ENCODE measurements at regions not wholly inside any gene's neighbourhood (a gene's known extent, or its start where the extent isn't known, plus 50 kb on each side); places are given as distances from the start of the nearest gene placed in this dataset.

- no peaks in the 10 kb centered on the region for H3K36me3 ChIP-seq (ENCODE audit: control insufficient read depth in 2 of 2, extremely low read depth in 1 of 2, insufficient read depth in 2 of 2, low read length in 2 of 2)
- dilution Hi-C loops (cut with MboI; ENCODE audit: extremely low pct_ligation_motif_present, low sequenced_read_pairs), result no loop called here
- no peaks in the 10 kb centered on the region for H3K27me3 ChIP-seq (ENCODE audit: control insufficient read depth, extremely low read depth, insufficient read depth, low read length)
- no peaks in the 10 kb centered on the region for H4K20me1 ChIP-seq (ENCODE audit: control insufficient read depth, extremely low read depth, insufficient read depth, low read length)
- TF ChIP-seq CTCF (optimal IDR thresholded peaks at IDR 0.05 in 1 of 3, IDR thresholded peaks at IDR 0.05 in 1 of 3, conservative IDR thresholded peaks at IDR 0.05 in 1 of 3; ENCODE audit: extremely low read depth in 1 of 3, insufficient read depth in 2 of 3, low read length in 3 of 3) (no peak), EZH2 (IDR thresholded peaks at IDR 0.05; ENCODE audit: low read length) (no peak)
- no peaks in the 10 kb centered on the region for H3K9me1 ChIP-seq (ENCODE audit: control insufficient read depth, extremely low read depth, insufficient read depth, low read length)
- no peak overlapping the region for H3K4me2 ChIP-seq (ENCODE audit: control insufficient read depth, extremely low read depth, insufficient read depth, low read depth, low read length)
- H3K79me2 ChIP-seq (ENCODE audit: control insufficient read depth, insufficient read depth, low read length), result no peaks in the 10 kb centered on the region
- no peak overlapping the region for H3K4me3 ChIP-seq (ENCODE audit: control insufficient read depth in 2 of 3, extremely low read depth in 1 of 3, insufficient read depth in 2 of 3, low read depth in 1 of 3, low read length in 3 of 3)
- no peaks in the 10 kb centered on the region for H3K9me3 ChIP-seq (ENCODE audit: control insufficient read depth, low read depth, low read length)
- no peaks in the 10 kb centered on the region for H3K4me1 ChIP-seq (ENCODE audit: control insufficient read depth, extremely low read depth, insufficient read depth, low read length)
- no peak for FAIRE-seq
- no peak overlapping the region for H3K27ac ChIP-seq (ENCODE audit: control insufficient read depth, insufficient read depth, low read length)
- no peak overlapping the region for H3K9ac ChIP-seq (ENCODE audit: control insufficient read depth, extremely low read depth, insufficient read depth, low read length)
- no peak for DNase-seq (ENCODE audit: low read depth, low spot score)
- no peak overlapping the region for H2AFZ ChIP-seq (ENCODE audit: control insufficient read depth, low read length)
These were observed 543.5 kb downstream of the PDHA2 start for GRCh38 chr4:96383349-96383748.

GRCh38 chr4:96389770-96390169 is 549.9 kb downstream of the PDHA2 start:
- no peaks in the 10 kb centered on the region for H4K20me1 ChIP-seq (ENCODE audit: control insufficient read depth, extremely low read depth, insufficient read depth, low read length)
- H3K27me3 ChIP-seq (ENCODE audit: control insufficient read depth, extremely low read depth, insufficient read depth, low read length), result no peaks in the 10 kb centered on the region
- H3K9ac ChIP-seq (ENCODE audit: control insufficient read depth, extremely low read depth, insufficient read depth, low read length), result no peak overlapping the region
- no peak for FAIRE-seq
- no peak for DNase-seq (ENCODE audit: low read depth, low spot score)
- H3K4me3 ChIP-seq (ENCODE audit: control insufficient read depth in 2 of 3, extremely low read depth in 1 of 3, insufficient read depth in 2 of 3, low read depth in 1 of 3, low read length in 3 of 3), result no peak overlapping the region
- dilution Hi-C loops (cut with MboI; ENCODE audit: extremely low pct_ligation_motif_present, low sequenced_read_pairs), result no loop called here
- no peak overlapping the region for H2AFZ ChIP-seq (ENCODE audit: control insufficient read depth, low read length)
- no peaks in the 10 kb centered on the region for H3K9me3 ChIP-seq (ENCODE audit: control insufficient read depth, low read depth, low read length)
- no peaks in the 10 kb centered on the region for H3K9me1 ChIP-seq (ENCODE audit: control insufficient read depth, extremely low read depth, insufficient read depth, low read length)
- H3K79me2 ChIP-seq (ENCODE audit: control insufficient read depth, insufficient read depth, low read length), result no peaks in the 10 kb centered on the region
- TF ChIP-seq CTCF (optimal IDR thresholded peaks at IDR 0.05 in 1 of 3, IDR thresholded peaks at IDR 0.05 in 1 of 3, conservative IDR thresholded peaks at IDR 0.05 in 1 of 3; ENCODE audit: extremely low read depth in 1 of 3, insufficient read depth in 2 of 3, low read length in 3 of 3) (no peak), EZH2 (IDR thresholded peaks at IDR 0.05; ENCODE audit: low read length) (no peak)
- H3K36me3 ChIP-seq (ENCODE audit: control insufficient read depth in 2 of 2, extremely low read depth in 1 of 2, insufficient read depth in 2 of 2, low read length in 2 of 2), result no peaks in the 10 kb centered on the region
- no peak overlapping the region for H3K27ac ChIP-seq (ENCODE audit: control insufficient read depth, insufficient read depth, low read length)
- no peak overlapping the region for H3K4me2 ChIP-seq (ENCODE audit: control insufficient read depth, extremely low read depth, insufficient read depth, low read depth, low read length)
- H3K4me1 ChIP-seq (ENCODE audit: control insufficient read depth, extremely low read depth, insufficient read depth, low read length), result no peaks in the 10 kb centered on the region

Data from keratinocyte (primary cell).